K562 (cell line): ENCODE measurements at regions not wholly inside any gene's neighbourhood (a gene's known extent, or its start where the extent isn't known, plus 50 kb on each side); places are given as distances from the start of the nearest gene placed in this dataset.
A peak's percentile ranks its signal among the peaks of the same experiment; 100 is the strongest.

Source experiments
- CXXC5 ChIP-seq: fragments of 250-450 bp; sonication (Bioruptor Pico); IDR thresholded peaks from 2 replicates; pipeline ENCODE4 v1.8.0; 2022; ENCODE audit warnings: inconsistent platforms, mild to moderate bottlenecking, moderate library complexity
- DPF2 ChIP-seq: fragments of 450-650 bp; IDR thresholded peaks from 2 replicates; pipeline ENCODE4 v1.6.1; 2016
- HSF4 ChIP-seq: fragments of 250-450 bp; sonication (Bioruptor Pico); IDR thresholded peaks from 2 replicates; pipeline ENCODE4 v2.1.2; 2022; ENCODE audit warnings: mild to moderate bottlenecking, moderate library complexity, borderline replicate concordance
- MNT ChIP-seq, 2 experiments: fragments of 450-650 bp; conservative IDR thresholded peaks; 2 replicates each; pipeline ENCODE4 v1.6.1; 2017; ENCODE audit warnings: mild to moderate bottlenecking in 2 of 2, moderate library complexity in 2 of 2
- NCOA4 ChIP-seq: fragments of 450-650 bp; IDR thresholded peaks from 2 replicates; pipeline ENCODE4 v1.6.1; 2018; ENCODE audit warnings: mild to moderate bottlenecking; ENCODE audit not compliant: partially characterized antibody
- POLR2G ChIP-seq: fragments of 200-400 bp; formaldehyde crosslinking; IDR thresholded peaks from 2 replicates; pipeline ENCODE4 v1.6.1; 2017; ENCODE audit warnings: low read depth, mild to moderate bottlenecking, antibody characterized with exemption, low read length, moderate library complexity
- TAF9B ChIP-seq: fragments of 450-650 bp; IDR thresholded peaks from 2 replicates; pipeline ENCODE4 v1.6.1; 2018; ENCODE audit warnings: mild to moderate bottlenecking; ENCODE audit not compliant: partially characterized antibody
- TEAD1 ChIP-seq, 2 experiments: fragments of 450-650 bp in 1 of 2; sonication (generic) in 1 of 2; formaldehyde crosslinking; IDR thresholded peaks; 2 replicates each; pipeline versions ENCODE4 v1.4.0 to v1.8.0; 2020 to 2022; ENCODE audit warnings: mild to moderate bottlenecking in 2 of 2, missing genetic modification reagents in 1 of 2
- U2AF2 ChIP-seq: fragments of 200-400 bp; formaldehyde crosslinking; optimal IDR thresholded peaks from 2 replicates; pipeline ENCODE3; 2017; ENCODE audit warnings: low read depth, mild to moderate bottlenecking, low read length
- ZNF134 ChIP-seq: fragments of 250-450 bp; sonication (Bioruptor Pico); conservative IDR thresholded peaks from 2 replicates; pipeline ENCODE4 v1.4.0; 2020
- ZNF444 ChIP-seq: fragments of 250-450 bp; sonication (Bioruptor Pico); IDR thresholded peaks from 2 replicates; pipeline ENCODE4 v1.4.0; 2020; ENCODE audit warnings: mild to moderate bottlenecking, moderate library complexity
- ZNF644 ChIP-seq: fragments of 200-800 bp; sonication (Bioruptor generic); IDR thresholded peaks from 2 replicates; pipeline ENCODE4 v1.6.1; 2016; ENCODE audit warnings: low read depth, missing genetic modification characterization, missing compliant biosample characterization
- TF ChIP-seq, protein P1 (sequence below): sonication (generic); IDR thresholded peaks from 2 replicates; pipeline ENCODE4 v1.6.1; 2016

DNA sequence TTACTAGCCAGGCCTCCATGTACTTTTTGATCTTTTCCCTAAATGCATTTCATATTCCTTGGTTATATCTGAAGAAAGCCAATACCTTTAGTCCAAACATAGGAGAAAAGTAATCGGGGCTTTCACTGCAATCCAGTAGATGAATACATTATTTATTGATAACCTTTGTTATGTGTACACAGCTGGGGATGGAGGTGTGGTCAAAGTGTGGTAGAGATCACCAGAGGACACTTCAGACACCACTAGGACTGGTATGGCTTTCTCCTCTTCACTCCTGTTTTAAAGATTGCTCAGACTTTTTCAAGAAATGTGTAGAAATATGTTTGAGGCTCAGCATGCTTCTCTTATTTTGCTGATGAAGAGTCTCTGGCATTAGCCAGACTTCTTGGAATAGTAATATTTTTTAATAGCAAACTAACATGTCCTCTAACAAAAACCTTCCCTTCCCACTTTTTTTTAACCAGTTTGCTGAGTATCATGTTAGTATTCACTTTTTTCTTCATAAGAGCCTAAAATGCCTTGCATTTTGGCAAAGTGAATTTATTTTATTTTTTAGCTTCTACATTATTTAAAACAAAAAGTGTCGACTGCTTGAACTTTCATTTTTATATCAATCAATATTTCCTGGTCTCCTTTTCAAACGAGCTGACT is 65.6 kb upstream of the MBNL1 start (continued):
- no peak for TF ChIP-seq CXXC5 (CRISPR knock-in tag)
- TF ChIP-seq, protein P1, sequence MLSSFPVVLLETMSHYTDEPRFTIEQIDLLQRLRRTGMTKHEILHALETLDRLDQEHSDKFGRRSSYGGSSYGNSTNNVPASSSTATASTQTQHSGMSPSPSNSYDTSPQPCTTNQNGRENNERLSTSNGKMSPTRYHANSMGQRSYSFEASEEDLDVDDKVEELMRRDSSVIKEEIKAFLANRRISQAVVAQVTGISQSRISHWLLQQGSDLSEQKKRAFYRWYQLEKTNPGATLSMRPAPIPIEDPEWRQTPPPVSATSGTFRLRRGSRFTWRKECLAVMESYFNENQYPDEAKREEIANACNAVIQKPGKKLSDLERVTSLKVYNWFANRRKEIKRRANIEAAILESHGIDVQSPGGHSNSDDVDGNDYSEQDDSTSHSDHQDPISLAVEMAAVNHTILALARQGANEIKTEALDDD = peak; percentile 96
- TF ChIP-seq ZNF444 (CRISPR knock-in tag) = no peak
- TF ChIP-seq MNT (conservative IDR thresholded peaks at IDR 0.05) = peak; percentile 22 to 39; a peak in 2 of 4 replicates
- TF ChIP-seq DPF2 = peak; percentile 76
- peak; percentile 31 for TF ChIP-seq TAF9B
- TF ChIP-seq HSF4 (CRISPR knock-in tag) = no peak
- no peak for TF ChIP-seq ZNF134 (CRISPR knock-in tag)
- TF ChIP-seq U2AF2 = no peak
- TF ChIP-seq NCOA4 = no peak
- TF ChIP-seq ZNF644 (tag) = no peak
- TF ChIP-seq POLR2G = no peak
- no peak for TF ChIP-seq TEAD1 (CRISPR knock-in tag; IDR thresholded peaks at IDR 0.05)
